Spinal cord (tissue), 9 donors: ENCODE measurements at regions not wholly inside any gene's neighbourhood (a gene's known extent, or its start where the extent isn't known, plus 50 kb on each side); places are given as distances from the start of the nearest gene placed in this dataset.
"Not testable (repeated sequence)": the region's sequence is repeated elsewhere in the genome, so short reads cannot be mapped to it uniquely, and the experiment has no call there.

Experiments used
- DNase-seq, 6 donors: peaks; one replicate each; pipeline versions ENCODE4 v3.0.0 to v3.0.0-alpha.2; 2013 to 2015; ENCODE audit warnings: low spot score in 6 of 6, low read depth in 4 of 6
- H3K27ac ChIP-seq: one replicate; pipeline ENCODE4 v1.5.1; 2013; ENCODE audit warnings: low read depth, low read length, control low read depth
- H3K27me3 ChIP-seq: one replicate; pipeline ENCODE4 v1.6.1; 2013; ENCODE audit warnings: low read length; ENCODE audit not compliant: control insufficient read depth, insufficient read depth
- H3K36me3 ChIP-seq: one replicate; pipeline ENCODE4 v1.6.1; 2013; ENCODE audit warnings: low read length; ENCODE audit not compliant: control insufficient read depth, insufficient read depth
- H3K4me1 ChIP-seq: one replicate; pipeline ENCODE4 v1.6.1; 2013; ENCODE audit warnings: low read length; ENCODE audit not compliant: control insufficient read depth, insufficient read depth
- H3K4me3 ChIP-seq: one replicate; pipeline ENCODE4 v1.5.1; 2013; ENCODE audit warnings: low read depth, low read length, control low read depth
- H3K9me3 ChIP-seq: one replicate; pipeline ENCODE4 v1.6.1; 2013; ENCODE audit warnings: low read length; ENCODE audit not compliant: control insufficient read depth, insufficient read depth
- WGBS: methylation state at CpG from one replicate; pipeline ENCODE4 v1.1.5; 2013; ENCODE audit warnings: missing lambda C conversion rate; ENCODE audit not compliant: insufficient coverage; 5-methylcytosine and 5-hydroxymethylcytosine counted together
- donor health status: healthy.

GRCh38 chr4:26050671-26051070 is 136.7 kb downstream of the SMIM20 start:
- no peak overlapping the region for H3K4me3 ChIP-seq
- H3K9me3 ChIP-seq = no peaks in the 10 kb centered on the region
- DNase-seq = no peak
- no peak overlapping the region for H3K27ac ChIP-seq
- no peaks in the 10 kb centered on the region for H3K27me3 ChIP-seq
- WGBS = 98% methylated on average over 5 of the region's 5 CpGs
- no peaks in the 10 kb centered on the region for H3K36me3 ChIP-seq
- H3K4me1 ChIP-seq = peaks cover 7% of the 10 kb centered on the region

GRCh38 chr4:26051240-26051639 is 137.2 kb downstream of the SMIM20 start:
- Histone ChIP-seq H3K9me3 (no peaks in the 10 kb centered on the region), H3K27me3 (no peaks in the 10 kb centered on the region), H3K4me1 (peaks cover 7% of the 10 kb centered on the region), H3K27ac (no peak overlapping the region), H3K36me3 (no peaks in the 10 kb centered on the region), H3K4me3 (no peak overlapping the region)
- WGBS = 85% methylated on average over 3 of the region's 7 CpGs
- DNase-seq = peak in 2 of 6 donors; percentile 34 to 76

GRCh38 chr4:26052663-26053541 is 138.9 kb downstream of the SMIM20 start:
- H3K27me3 ChIP-seq = no peaks in the 10 kb centered on the region
- no peaks in the 10 kb centered on the region for H3K36me3 ChIP-seq
- H3K4me1 ChIP-seq = peaks cover 7% of the 10 kb centered on the region
- H3K9me3 ChIP-seq = no peaks in the 10 kb centered on the region
- H3K27ac ChIP-seq = no peak overlapping the region
- DNase-seq = no peak
- H3K4me3 ChIP-seq = no peak overlapping the region
- WGBS = 100% methylated on average over 1 of the region's 9 CpGs

GRCh38 chr4:26053761-26054160 is 139.7 kb downstream of the SMIM20 start:
- no peak overlapping the region for H3K27ac ChIP-seq
- H3K27me3 ChIP-seq = no peaks in the 10 kb centered on the region
- no peaks in the 10 kb centered on the region for H3K36me3 ChIP-seq
- no peak for DNase-seq
- H3K9me3 ChIP-seq = no peaks in the 10 kb centered on the region
- 79% methylated on average over 3 of the region's 4 CpGs for WGBS
- H3K4me1 ChIP-seq = peaks cover 11% of the 10 kb centered on the region
- no peak overlapping the region for H3K4me3 ChIP-seq

GRCh38 chr4:26055855-26056254 is 141.8 kb downstream of the SMIM20 start:
- Histone ChIP-seq H3K4me1 (peaks cover 7% of the 10 kb centered on the region), H3K27me3 (no peaks in the 10 kb centered on the region), H3K27ac (no peak overlapping the region), H3K36me3 (no peaks in the 10 kb centered on the region), H3K9me3 (no peaks in the 10 kb centered on the region), H3K4me3 (no peak overlapping the region)
- WGBS = 93% methylated on average over 4 of the region's 5 CpGs
- DNase-seq = no peak

GRCh38 chr4:26056406-26056805 is 142.4 kb downstream of the SMIM20 start:
- Histone ChIP-seq H3K27ac (no peak overlapping the region), H3K36me3 (no peaks in the 10 kb centered on the region), H3K9me3 (no peaks in the 10 kb centered on the region), H3K4me3 (no peak overlapping the region), H3K27me3 (no peaks in the 10 kb centered on the region), H3K4me1 (peaks cover 7% of the 10 kb centered on the region)
- 100% methylated on average over 2 of the region's 7 CpGs for WGBS
- DNase-seq = no peak

GRCh38 chr4:26057839-26058238 is 143.8 kb downstream of the SMIM20 start:
- not testable (repeated sequence) for H3K4me3 ChIP-seq, H3K27me3 ChIP-seq, H3K4me1 ChIP-seq, DNase-seq, H3K27ac ChIP-seq, H3K36me3 ChIP-seq, H3K9me3 ChIP-seq
- WGBS = no CpG with 5 or more reads among the region's 3 CpGs

GRCh38 chr4:26058537-26058936 is 144.5 kb downstream of the SMIM20 start:
- Histone ChIP-seq H3K36me3 (no peaks in the 10 kb centered on the region), H3K9me3 (no peaks in the 10 kb centered on the region), H3K4me3 (no peak overlapping the region), H3K27me3 (no peaks in the 10 kb centered on the region), H3K4me1 (peaks cover 7% of the 10 kb centered on the region), H3K27ac (no peak overlapping the region)
- WGBS = 40% methylated on average over 7 of the region's 7 CpGs
- DNase-seq = peak in 3 of 6 donors; percentile 28 to 91 (median 85)

- WGBS = 95% methylated on average over 3 of the region's 5 CpGs
- H3K4me3 ChIP-seq = no peak overlapping the region
- H3K36me3 ChIP-seq = no peaks in the 10 kb centered on the region
- H3K27ac ChIP-seq = no peak overlapping the region
- no peaks in the 10 kb centered on the region for H3K27me3 ChIP-seq
- peaks cover 7% of the 10 kb centered on the region for H3K4me1 ChIP-seq
- no peak for DNase-seq
- no peaks in the 10 kb centered on the region for H3K9me3 ChIP-seq
Observed at GRCh38 chr4:26059391-26060154, 145.6 kb downstream of the SMIM20 start.
